Breast epithelium (tissue), 4 donors: ENCODE measurements at regions not wholly inside any gene's neighbourhood (a gene's known extent, or its start where the extent isn't known, plus 50 kb on each side); places are given as distances from the start of the nearest gene placed in this dataset.

ENCODE experiments used
- DNase-seq, 2 donors: peaks; one replicate each; pipeline ENCODE4 v3.0.0-alpha.2; 2019; ENCODE audit warnings: low spot score in 2 of 2
- H3K27ac ChIP-seq, 2 donors: fragments of 200-600 bp; sonication (generic) in 1 of 2; one replicate each; pipeline ENCODE4 v1.5.1; 2016 to 2019; ENCODE audit warnings: mild to moderate bottlenecking in 1 of 2
- H3K27me3 ChIP-seq, 2 donors: fragments of 200-600 bp; sonication (generic) in 1 of 2; one replicate each; pipeline versions ENCODE4 v1.5.1 to v1.6.0; 2017 to 2019; ENCODE audit warnings: control low read depth in 1 of 2, mild to moderate bottlenecking in 1 of 2
- H3K36me3 ChIP-seq: fragments of 200-600 bp; one replicate; pipeline ENCODE4 v1.5.1; 2019
- H3K4me1 ChIP-seq, 2 donors: fragments of 200-600 bp; sonication (generic); one replicate each; pipeline ENCODE4 v1.5.1; 2016 to 2019; ENCODE audit warnings: control low read depth in 1 of 2
- H3K4me3 ChIP-seq, 3 donors: fragments of 200-600 bp; sonication (generic); 1 replicate in 2 of 3; 2 replicates in 1 of 3; pipeline ENCODE4 v1.5.1; 2016 to 2019; ENCODE audit warnings: mild to moderate bottlenecking in 3 of 3, moderate library complexity in 2 of 3
- H3K9me3 ChIP-seq, 2 donors: fragments of 200-600 bp; sonication (generic) in 1 of 2; one replicate each; pipeline ENCODE4 v1.5.1; 2016 to 2019; ENCODE audit warnings: control low read depth in 1 of 2
- POLR2A ChIP-seq: fragments of 450-650 bp; IDR thresholded peaks from one replicate; pipeline ENCODE4 v1.6.1; 2016; ENCODE audit warnings: antibody characterized with exemption, mild to moderate bottlenecking, moderate library complexity
- POLR2AphosphoS5 ChIP-seq, 3 donors: sonication (generic); formaldehyde crosslinking; IDR thresholded peaks; one replicate each; pipeline ENCODE4 v1.6.1; 2017; ENCODE audit warnings: antibody characterized with exemption in 3 of 3
- intact Hi-C: fragments of 100-400 bp; cut with DNase I; formaldehyde crosslinking; loops from one replicate; pipeline ENCODE4 v1.15.1; 2023; ENCODE audit warnings: low total_unique reads
- TF ChIP-seq, protein P1 (sequence below), 3 donors: fragments of 450-650 bp; IDR thresholded peaks; one replicate each; pipeline ENCODE4 v1.5.1; 2016 to 2017; ENCODE audit warnings: antibody characterized with exemption in 3 of 3, mild to moderate bottlenecking in 3 of 3, moderate library complexity in 3 of 3

DNA sequence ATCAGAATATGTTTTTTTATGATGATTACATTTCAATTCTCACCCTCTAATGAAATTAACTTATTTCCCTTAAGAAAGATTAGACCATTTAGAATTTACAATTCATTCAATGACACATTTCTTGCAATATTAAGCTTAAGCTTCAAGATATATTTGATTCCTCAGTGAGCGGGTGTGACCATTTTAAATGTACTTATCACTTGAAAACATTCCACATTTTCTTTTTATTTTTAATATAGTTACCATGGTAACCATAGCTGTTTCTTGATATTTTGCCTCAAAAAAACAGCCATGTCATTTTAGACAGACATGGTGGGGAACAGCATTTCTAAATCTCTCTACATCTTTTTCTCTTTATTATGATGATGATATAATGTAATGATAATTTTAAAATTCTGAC, 1029.0 kb upstream of the B3GALT2 start:
- intact Hi-C loops, result no loop called here
- no peak overlapping the region for H3K4me3 ChIP-seq
- H3K4me1 ChIP-seq, result no peaks in the 10 kb centered on the region
- H3K27me3 ChIP-seq, result no peaks in the 10 kb centered on the region
- no peaks in the 10 kb centered on the region for H3K9me3 ChIP-seq
- DNase-seq, result no peak
- H3K27ac ChIP-seq, result no peak overlapping the region
- no peaks in the 10 kb centered on the region for H3K36me3 ChIP-seq
- TF ChIP-seq, protein P1, sequence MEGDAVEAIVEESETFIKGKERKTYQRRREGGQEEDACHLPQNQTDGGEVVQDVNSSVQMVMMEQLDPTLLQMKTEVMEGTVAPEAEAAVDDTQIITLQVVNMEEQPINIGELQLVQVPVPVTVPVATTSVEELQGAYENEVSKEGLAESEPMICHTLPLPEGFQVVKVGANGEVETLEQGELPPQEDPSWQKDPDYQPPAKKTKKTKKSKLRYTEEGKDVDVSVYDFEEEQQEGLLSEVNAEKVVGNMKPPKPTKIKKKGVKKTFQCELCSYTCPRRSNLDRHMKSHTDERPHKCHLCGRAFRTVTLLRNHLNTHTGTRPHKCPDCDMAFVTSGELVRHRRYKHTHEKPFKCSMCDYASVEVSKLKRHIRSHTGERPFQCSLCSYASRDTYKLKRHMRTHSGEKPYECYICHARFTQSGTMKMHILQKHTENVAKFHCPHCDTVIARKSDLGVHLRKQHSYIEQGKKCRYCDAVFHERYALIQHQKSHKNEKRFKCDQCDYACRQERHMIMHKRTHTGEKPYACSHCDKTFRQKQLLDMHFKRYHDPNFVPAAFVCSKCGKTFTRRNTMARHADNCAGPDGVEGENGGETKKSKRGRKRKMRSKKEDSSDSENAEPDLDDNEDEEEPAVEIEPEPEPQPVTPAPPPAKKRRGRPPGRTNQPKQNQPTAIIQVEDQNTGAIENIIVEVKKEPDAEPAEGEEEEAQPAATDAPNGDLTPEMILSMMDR (IDR thresholded peaks at IDR 0.05), result no peak
- no peak for TF ChIP-seq POLR2A
- no peak for TF ChIP-seq POLR2AphosphoS5 (IDR thresholded peaks at IDR 0.05)

DNA sequence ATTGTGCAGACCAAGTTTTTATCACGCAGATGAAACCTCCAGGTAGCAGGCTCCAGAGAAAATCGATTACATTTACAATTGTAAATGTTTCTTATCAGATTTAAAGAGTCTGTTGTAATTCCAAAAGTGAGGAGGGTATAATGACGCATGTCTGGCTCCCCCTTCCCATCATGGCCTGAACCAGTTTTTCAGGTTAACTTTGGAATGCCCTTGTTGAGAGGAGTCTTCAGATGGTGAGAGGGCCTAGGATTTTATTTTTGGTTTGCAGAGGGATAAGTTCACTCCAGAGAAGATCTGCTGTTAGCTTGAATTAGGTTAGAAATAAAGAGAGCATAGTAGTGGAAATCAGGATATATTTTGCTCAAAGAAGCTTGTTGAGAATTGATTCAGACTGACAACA, 1028.3 kb upstream of the B3GALT2 start:
- H3K27me3 ChIP-seq, result no peaks in the 10 kb centered on the region
- intact Hi-C loops, result no loop called here
- no peaks in the 10 kb centered on the region for H3K9me3 ChIP-seq
- no peak for DNase-seq
- no peaks in the 10 kb centered on the region for H3K4me1 ChIP-seq
- no peak for TF ChIP-seq POLR2A
- TF ChIP-seq, protein P1 (IDR thresholded peaks at IDR 0.05), result no peak
- no peak for TF ChIP-seq POLR2AphosphoS5 (IDR thresholded peaks at IDR 0.05)
- H3K4me3 ChIP-seq, result no peak overlapping the region
- no peak overlapping the region for H3K27ac ChIP-seq
- no peaks in the 10 kb centered on the region for H3K36me3 ChIP-seq

DNA sequence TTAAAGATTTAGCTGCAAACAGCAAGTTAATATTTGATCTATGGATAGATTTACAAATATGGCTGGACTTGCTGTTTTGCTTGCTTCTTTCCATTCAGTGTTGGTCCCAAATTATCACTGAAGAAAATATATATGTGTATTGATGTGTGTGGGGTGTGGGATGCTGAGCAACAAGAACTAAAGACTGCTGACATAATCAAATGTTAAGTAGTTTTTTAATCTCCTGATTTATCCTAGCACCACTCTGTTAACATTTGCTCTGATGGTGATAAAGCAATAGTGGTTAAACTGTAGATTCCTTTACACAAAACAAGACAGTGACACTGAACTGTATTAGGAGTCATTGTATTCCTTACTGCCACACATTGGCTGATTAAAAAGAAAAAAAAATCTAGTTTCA, 1023.5 kb upstream of the B3GALT2 start:
- Histone ChIP-seq H3K36me3 (no peaks in the 10 kb centered on the region), H3K9me3 (no peaks in the 10 kb centered on the region), H3K4me1 (no peaks in the 10 kb centered on the region), H3K27me3 (no peaks in the 10 kb centered on the region), H3K27ac (no peak overlapping the region), H3K4me3 (no peak overlapping the region)
- TF ChIP-seq POLR2AphosphoS5 (IDR thresholded peaks at IDR 0.05) (no peak), POLR2A (no peak)
- TF ChIP-seq, protein P1 (IDR thresholded peaks at IDR 0.05), result no peak
- no peak for DNase-seq
- intact Hi-C loops, result no loop called here

DNA sequence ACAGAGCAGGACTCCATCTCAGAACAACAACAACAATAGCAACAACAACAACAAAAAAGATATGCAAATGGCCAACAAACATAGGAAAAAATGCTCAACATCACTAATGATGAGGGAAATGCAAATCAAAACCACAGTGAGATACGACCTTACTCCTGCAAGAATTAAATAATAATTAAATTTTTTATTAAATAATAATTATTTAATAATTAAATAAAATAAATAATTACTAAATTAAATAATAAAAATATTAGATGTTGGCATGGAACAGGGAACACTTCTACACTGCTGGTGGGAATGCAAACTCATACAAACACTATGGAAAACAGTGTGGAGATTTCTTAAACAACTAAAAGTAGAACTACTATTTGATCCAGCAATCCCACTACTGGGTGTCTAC, 1022.3 kb upstream of the B3GALT2 start:
- no peaks in the 10 kb centered on the region for H3K9me3 ChIP-seq
- intact Hi-C loops, result no loop called here
- no peaks in the 10 kb centered on the region for H3K27me3 ChIP-seq
- H3K4me1 ChIP-seq, result no peaks in the 10 kb centered on the region
- DNase-seq, result no peak
- H3K4me3 ChIP-seq, result no peak overlapping the region
- no peaks in the 10 kb centered on the region for H3K36me3 ChIP-seq
- TF ChIP-seq, protein P1 (IDR thresholded peaks at IDR 0.05), result no peak
- TF ChIP-seq POLR2A (no peak), POLR2AphosphoS5 (IDR thresholded peaks at IDR 0.05) (no peak)
- no peak overlapping the region for H3K27ac ChIP-seq

DNA sequence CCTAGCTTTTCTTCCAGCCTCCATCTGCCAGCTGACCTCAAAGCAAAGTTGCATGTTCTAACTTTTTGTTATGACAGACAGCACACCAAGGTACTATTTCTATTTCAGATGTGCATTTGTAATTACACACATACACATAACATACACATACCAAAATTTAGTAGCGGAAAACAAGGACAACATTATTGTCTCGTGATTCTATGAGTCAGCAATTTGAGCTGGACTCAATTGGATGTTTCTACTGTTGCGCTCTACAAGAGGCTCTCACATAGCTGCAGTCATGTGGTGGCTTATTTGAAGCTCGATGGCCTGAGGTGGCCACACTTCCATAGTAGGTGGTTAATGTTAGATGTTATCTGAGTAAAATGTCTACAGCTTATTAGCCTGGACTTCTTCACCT, 1010.1 kb upstream of the B3GALT2 start:
- Histone ChIP-seq H3K9me3 (peaks cover 0 to 4% of the 10 kb centered on the region in 2 donors), H3K27ac (no peak overlapping the region), H3K36me3 (no peaks in the 10 kb centered on the region), H3K4me3 (no peak overlapping the region), H3K27me3 (no peaks in the 10 kb centered on the region), H3K4me1 (no peaks in the 10 kb centered on the region)
- no peak for DNase-seq
- TF ChIP-seq POLR2AphosphoS5 (IDR thresholded peaks at IDR 0.05), result no peak
- TF ChIP-seq, protein P1 (IDR thresholded peaks at IDR 0.05), result no peak
- no peak for TF ChIP-seq POLR2A
- intact Hi-C loops, result no loop called here
